ENCODE measurements at regions not wholly inside any gene's neighbourhood (a gene's known extent, or its start where the extent isn't known, plus 50 kb on each side); places are given as distances from the start of the nearest gene placed in this dataset.
A peak's percentile ranks its signal among the peaks of the same experiment; 100 is the strongest.

DNA sequence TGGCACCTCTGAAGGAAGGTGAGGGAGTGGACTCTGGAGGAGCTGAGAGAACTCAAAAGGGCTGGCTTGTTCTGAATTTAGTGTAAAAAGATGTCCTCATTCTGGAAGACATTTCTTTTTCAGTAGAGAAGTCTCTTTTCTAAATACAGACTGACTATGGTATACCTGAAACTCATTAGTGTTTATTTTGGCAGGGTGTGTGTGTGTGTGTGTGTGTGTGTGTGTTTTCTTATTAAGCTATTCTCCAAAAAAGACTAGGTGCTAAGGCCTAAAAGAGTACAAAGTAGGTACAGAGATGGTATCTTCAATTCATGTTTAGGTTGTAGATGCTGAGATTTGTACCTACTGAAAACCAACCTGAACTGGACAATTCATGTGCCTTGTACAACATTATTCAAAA is 196.4 kb downstream of the SPRY2 start:
- no peak for ATAC-seq

DNA sequence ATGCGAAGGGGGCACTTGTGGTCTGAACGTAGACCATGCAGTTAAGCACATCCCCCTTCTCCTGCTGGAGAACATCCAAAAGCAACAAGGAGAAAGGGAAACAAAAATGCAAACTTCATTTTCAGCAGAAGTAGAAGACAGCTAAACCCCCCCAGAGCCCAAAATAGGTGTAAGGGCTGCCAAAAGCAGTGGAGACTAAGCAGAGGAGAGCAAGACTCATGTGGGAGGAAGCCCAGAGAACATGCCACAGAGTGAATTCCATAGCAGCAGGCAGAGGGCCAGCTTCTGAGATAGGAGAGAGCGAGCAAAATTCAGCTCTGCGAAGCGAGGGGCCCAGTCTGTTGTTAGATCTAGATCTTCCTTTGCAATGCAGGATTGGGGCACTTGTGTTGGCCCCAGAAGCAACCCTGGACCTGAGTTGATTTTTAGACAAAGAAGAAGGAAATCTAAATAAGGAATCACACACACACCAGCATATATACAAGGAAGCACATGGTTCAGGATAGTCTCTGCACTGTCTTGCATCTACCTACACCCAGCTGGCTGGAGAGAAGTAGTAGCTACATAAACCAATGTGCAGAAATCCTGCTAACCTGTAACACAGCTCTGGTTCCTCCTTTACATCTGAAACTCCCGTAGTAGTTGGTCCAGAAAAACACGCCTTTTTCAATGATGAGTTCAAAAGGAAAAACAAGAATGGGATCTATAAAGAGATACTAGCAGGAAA is 199.6 kb downstream of the SPRY2 start:
- DNase-seq (no peak), ATAC-seq (no peak)
- intact Hi-C loops (cut with DNase I, micrococcal nuclease), result no loop called here

More for the DNA sequence above, 196.4 kb downstream of the SPRY2 start:
- no peak for DNase-seq
- intact Hi-C loops (cut with DNase I, micrococcal nuclease), result no loop called here

DNA sequence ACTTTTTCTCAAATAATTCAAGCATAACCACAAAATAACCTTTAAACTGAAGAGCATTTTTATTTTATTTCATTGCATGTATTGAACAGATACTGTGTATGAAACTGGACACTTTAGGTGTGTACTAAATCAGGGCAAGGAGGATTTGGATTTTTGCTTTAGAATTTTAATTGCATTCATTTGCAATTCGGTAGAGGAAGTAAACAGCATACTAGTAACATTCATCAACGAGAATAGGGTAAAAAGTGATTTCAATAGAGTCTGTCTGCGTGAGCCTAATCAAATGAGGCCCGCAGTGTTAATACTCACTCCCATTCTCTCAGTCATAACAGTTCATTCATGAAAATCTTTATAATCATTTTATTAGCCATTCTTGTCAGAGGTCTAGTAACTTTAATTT is 200.2 kb downstream of the SPRY2 start:
- intact Hi-C loops (cut with DNase I, micrococcal nuclease), result no loop called here
- DNase-seq (no peak), ATAC-seq (no peak)

DNA sequence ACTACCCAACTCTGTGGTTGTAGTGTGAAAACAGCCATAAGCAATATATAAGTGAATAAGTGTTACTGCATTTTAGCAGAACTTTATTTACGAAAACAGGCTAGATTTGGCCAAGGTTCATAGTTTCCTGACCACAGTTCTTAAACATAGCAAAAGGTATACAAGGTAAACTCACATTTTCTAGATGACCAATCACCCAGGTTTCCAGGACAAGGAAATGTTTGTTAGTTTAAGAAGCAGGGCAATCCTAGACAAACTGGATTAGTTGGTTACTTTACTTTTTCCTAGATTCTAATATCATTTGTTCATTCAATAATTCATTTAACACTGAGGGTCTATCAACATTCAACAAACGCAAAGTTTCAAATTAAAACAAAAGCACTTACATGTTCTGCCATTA is 201.7 kb downstream of the SPRY2 start:
- DNase-seq (no peak), ATAC-seq (no peak)
- intact Hi-C loops (cut with DNase I, micrococcal nuclease), result loop anchor here in 1 of 2 donors (10.0 kb wide), 1 partner anchor 196 kb away; no protein-coding TSS in a partner anchor

DNA sequence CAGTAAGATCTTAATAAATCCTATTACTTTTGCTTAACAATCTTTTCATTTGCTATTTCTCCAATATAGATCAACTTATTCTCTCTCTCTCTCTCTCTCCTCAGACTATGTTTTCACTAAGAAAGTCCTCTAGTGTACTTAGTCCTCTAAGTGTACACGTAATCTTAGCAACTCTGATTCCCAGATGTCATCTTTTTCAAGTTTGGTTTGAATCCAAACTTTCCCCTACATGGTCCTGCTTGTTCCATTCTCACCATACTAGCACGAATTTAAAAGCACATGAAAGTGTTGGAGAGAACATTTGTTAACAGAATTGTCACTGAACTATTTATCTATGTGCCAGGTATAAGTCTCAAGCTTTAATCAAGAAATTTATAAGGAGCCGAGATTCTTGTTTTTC is 202.9 kb downstream of the SPRY2 start:
- intact Hi-C loops (cut with DNase I, micrococcal nuclease), result loop anchor here in 1 of 2 donors (10.0 kb wide), 1 partner anchor 197 kb away; no protein-coding TSS in a partner anchor
- DNase-seq (no peak), ATAC-seq (no peak)

DNA sequence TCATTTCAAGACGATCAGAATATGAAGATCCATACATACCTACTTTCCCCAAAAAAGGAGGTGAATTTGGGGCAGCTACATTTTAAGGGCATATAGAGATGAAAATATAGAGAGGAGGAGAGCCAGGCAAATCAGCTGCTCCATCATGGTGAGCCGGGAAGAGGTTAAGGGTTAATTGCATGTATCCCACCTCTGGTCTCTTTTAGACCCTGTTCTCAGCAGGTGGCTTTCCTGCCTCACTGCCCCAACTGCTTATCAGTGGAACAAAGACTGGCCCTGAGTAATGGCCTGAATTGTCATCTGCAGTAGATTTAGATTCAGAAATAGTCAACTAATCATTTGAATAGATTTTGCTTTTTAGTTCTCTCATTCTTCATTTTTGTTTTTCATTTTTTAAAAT is 206.6 kb downstream of the SPRY2 start:
- DNase-seq (no peak), ATAC-seq (no peak)
- intact Hi-C loops (cut with DNase I, micrococcal nuclease), result loop anchor here in 1 of 2 donors (10.0 kb wide), 1 partner anchor 200 kb away; no protein-coding TSS in a partner anchor

DNA sequence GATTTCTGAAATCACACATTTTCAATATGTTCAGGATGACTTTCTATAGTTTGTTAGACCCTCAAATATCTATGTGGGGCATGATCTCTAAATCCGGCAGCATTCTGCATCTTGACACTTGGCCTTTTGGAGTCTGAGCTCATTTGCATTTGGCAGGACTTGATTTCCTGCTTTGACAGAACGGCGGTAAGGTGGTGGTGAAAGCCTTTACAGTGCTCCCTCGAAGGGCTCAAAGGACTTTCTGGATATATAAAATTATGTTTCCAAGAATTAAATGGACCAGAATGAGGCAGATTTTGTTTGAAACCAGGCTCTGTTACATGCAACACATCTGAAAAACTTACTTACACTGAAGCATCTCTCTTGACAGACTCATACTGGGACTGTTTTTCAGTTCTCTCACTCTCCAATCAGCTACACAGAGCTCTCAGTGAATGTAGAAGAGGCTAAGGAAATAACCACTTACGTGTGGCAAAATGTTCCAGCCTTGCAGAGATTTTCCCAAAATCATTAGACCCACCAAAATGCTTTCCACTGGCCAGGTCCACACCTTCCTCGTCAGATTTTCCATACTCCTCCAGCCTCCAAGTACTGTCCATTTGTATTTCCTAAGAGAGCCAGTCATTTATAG is 207.2 kb downstream of the SPRY2 start:
- intact Hi-C loops (cut with DNase I, micrococcal nuclease), result loop anchor here in 1 of 2 donors (10.0 kb wide), 1 partner anchor 201 kb away; no protein-coding TSS in a partner anchor
- DNase-seq (peak in 1 of 2 donors; percentile 32), ATAC-seq (peak; percentile 38)

DNA sequence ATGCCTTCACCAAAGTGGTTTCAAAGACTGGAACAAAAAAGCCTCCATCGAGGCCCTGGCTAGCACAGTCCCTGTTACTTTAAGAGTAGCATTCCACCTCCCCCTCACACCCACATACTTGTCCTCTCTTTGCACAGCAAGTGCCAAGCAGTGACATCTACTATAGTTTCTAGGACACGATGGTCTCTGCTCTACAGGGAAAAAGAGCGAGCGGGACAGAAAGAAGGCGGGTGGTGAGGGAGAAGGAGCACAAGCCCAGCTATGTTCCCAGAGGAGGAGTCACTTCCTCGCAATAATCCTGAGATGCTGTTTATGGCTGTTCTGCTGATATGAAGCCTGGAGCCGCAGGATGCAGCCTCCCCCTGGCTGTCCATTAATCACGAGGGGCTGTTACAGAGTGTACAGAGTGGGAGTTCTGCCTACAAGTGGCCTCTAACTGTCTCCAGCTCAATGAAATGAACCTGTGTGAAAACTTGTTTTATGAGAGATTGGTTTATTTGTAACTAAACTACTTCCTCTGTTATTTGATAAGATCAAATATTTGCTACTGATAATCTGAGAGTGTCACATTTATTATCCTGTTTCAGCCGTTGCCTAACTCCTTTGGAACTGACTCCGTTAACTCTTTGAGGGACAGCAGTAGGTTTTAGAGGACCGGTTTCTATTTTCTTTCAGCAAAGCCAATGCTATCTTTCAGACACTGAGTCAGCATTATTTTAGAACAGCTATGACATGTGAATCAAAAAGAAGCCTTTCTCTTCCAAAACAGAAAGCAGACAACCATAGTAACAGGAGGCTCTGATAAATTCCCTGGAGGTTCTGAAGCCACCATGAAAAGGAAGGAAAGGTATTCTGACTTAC is 208.0 kb downstream of the SPRY2 start:
- DNase-seq (peak; percentile 70 to 89), ATAC-seq (peak; percentile 93)
- intact Hi-C loops (cut with DNase I, micrococcal nuclease), result loop anchor here in 1 of 2 donors (10.0 kb wide), 1 partner anchor 202 kb away; no protein-coding TSS in a partner anchor

DNA sequence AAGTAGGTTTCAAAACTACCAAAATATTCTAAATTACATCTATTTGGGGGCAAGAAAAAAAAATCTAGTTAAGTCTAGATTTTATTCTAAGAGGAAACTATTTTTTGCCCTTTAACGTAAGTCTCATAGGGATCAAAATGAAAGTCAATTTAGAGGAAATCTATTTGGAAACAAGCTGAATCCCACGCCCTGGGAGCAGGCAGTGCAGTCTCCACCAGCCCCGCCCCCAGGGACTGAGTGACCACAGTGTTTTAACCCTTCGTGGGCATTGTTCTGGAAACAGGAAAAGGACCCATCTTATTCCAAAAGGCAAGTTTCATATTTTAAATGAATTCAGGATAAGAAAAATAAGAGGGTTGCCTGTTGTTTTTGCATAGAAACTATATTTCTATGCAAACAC is 209.7 kb downstream of the SPRY2 start:
- intact Hi-C loops (cut with DNase I, micrococcal nuclease), result loop anchor here in 1 of 2 donors (10.0 kb wide), 1 partner anchor 204 kb away; no protein-coding TSS in a partner anchor
- peak; percentile 81 to 84 for DNase-seq

DNA sequence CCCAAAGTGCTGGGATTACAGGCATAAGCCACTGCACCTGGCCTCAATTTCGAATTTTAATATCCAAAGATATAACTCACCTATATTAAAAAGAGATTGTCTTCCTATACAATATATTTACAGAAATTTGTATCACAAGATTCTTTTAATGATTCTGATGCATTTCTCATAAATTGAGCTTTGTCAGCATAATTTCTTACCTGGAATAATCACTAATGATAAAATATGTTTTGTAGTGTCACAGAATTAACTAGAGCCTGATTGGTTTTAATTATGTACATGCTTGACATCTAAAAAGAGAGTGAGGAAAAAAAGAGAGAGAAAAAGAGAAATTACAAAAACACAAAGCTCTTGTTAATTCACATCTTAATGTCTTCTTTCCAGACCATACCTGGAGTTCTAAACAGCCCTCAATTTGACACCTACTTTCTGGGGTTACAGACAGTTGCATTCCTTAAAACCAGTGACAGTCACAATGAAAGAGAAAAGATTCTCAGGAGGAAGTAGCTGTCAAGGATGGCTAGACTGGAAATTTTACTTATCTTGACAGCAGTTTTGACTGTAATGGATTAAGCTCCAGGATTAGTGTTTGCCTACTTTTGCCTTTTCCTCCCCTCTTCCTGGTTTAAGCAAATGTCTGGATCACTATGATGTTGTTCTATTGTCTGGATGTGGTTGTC is 214.4 kb downstream of the SPRY2 start:
- DNase-seq (no peak), ATAC-seq (no peak)
- intact Hi-C loops (cut with DNase I, micrococcal nuclease), result no loop called here

More for the DNA sequence above, 209.7 kb downstream of the SPRY2 start:
- peak; percentile 47 for ATAC-seq

DNA sequence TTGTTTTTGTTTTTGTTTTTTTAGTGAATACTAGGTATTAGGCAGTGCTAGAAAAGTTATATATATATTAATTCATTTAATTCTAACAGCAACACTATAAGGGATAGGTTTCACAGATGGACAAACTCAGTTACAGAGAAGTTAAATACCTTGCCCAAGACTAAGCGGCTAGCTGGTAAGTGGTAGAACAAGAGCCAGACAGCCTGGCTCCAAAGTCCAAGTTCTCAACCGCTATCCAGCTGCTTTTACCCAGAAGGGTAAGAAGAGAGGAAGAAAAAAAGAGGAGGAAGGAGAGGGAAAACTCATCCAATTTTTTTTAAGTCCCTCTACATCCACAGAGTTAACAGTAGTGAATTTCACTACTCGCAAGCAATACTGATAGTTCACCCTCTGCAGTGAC is 217.0 kb downstream of the SPRY2 start:
- intact Hi-C loops (cut with DNase I, micrococcal nuclease), result no loop called here
- DNase-seq (no peak), ATAC-seq (peak; percentile 67)

DNA sequence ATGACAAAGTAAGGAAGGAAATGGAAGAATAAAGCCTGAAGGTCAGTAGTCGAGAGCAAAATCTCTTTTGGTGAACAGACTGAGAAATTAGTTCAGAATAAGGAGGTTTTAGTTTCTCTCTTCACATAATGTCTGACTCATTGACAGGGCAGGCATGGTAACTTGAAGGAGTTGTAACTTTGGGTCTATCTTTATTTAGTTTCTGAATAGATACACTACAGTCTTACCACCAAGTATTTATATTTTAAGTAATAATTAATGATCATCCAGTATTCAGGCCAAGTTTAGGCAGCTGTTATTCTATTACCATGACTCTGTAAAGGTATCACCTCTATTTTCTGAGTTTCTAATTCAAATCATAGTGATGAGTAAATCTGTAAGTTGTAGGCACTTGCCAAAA is 219.9 kb downstream of the SPRY2 start:
- DNase-seq (no peak), ATAC-seq (no peak)
- intact Hi-C loops (cut with DNase I, micrococcal nuclease), result no loop called here

DNA sequence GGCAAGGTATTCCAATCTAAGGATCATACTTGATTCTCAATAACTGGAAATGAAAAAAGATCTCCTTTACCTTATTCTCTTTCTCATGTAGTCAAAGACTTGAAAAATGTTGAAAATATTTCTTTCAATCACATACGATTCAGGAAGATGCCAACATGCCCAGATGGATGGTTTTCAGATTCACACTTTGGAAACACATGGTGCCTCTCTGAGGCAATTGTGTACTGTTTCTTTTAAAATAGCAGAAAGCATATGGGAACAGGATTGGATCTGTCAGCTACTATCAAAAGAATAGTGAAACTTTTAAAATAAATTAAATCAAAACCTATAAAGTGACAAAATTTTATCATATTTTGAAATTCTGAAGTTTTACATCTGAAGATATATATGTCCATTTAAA is 222.4 kb downstream of the SPRY2 start:
- ATAC-seq (no peak), DNase-seq (no peak)
- intact Hi-C loops (cut with DNase I, micrococcal nuclease), result no loop called here

DNA sequence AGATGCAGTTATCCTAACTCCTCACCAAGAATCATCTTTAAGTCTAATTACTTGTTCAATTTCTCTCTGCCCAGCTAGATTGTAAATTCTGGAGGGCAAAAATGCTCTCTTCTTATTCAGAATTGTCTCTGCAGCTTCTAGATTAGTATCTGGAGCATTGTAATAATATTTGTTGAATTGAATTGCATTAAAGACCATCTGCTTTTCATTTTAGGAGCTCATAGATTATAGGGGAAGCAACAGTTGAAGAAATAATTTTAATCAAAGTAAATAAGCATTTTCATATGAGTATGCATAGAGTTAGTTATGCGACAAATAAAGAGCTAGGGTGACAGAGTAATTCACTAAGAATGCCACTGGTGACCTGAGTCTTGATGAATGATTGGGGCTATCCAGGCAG is 222.8 kb downstream of the SPRY2 start:
- intact Hi-C loops (cut with DNase I, micrococcal nuclease), result no loop called here
- ATAC-seq (no peak), DNase-seq (no peak)

DNA sequence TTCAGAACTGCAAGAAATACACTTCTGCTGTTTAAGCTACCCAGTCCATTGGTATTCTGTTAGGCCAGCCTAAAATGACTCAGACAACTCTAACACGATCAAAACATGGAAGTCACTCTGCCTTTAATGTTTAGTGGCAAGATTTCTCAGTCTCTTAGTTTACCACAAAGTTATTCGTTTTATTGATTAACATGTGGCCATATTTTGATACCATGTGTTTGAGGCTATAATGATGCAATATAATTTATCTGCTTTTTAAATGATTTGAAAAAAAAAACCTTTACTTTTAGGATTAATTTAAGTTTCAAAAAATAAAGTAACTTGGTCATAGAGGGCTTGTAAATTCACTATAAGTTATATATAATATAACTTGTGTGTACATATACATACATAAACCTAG is 223.4 kb downstream of the SPRY2 start:
- no peak for DNase-seq
- intact Hi-C loops (cut with DNase I, micrococcal nuclease), result no loop called here
- no peak for ATAC-seq

DNA sequence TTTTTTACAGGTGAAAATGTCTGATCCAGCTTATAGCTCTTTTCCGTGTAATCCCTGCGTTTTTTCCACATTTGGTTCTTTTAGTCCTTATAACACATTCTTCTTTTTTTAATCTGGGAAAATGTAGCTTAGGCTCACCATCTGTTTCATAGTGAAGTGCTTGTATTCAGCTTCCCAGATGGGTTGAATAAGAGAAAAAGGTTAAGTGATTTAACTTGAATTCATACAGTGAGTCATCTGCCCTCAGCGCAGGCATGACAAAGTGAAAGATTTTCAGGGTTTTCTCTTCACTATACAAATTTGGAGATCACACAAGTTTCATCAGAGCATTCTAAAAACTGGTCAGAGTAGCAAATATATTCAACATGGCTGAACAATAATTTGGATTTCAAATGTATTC is 224.8 kb downstream of the SPRY2 start:
- DNase-seq, result no peak
- intact Hi-C loops (cut with DNase I, micrococcal nuclease), result no loop called here
- ATAC-seq, result no peak

DNA sequence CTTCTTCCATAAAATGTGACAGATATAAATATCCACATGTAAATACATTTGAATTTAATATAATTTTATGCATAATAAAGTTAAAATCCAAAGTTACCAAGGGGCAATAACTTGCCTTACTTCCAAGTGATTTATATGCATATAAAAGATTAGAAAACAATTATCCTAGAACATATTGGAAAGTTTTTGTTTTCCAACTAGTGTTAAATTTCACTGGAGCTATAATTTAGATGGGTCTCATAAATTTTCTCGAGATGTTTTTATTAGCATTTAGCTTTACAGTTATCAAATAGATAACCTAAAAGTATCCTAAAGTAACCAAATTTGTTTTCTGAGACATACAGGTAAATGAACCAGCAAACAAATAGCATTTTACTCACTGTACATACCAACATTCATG is 225.3 kb downstream of the SPRY2 start:
- DNase-seq, result no peak
- intact Hi-C loops (cut with DNase I, micrococcal nuclease), result no loop called here
- ATAC-seq, result no peak

DNA sequence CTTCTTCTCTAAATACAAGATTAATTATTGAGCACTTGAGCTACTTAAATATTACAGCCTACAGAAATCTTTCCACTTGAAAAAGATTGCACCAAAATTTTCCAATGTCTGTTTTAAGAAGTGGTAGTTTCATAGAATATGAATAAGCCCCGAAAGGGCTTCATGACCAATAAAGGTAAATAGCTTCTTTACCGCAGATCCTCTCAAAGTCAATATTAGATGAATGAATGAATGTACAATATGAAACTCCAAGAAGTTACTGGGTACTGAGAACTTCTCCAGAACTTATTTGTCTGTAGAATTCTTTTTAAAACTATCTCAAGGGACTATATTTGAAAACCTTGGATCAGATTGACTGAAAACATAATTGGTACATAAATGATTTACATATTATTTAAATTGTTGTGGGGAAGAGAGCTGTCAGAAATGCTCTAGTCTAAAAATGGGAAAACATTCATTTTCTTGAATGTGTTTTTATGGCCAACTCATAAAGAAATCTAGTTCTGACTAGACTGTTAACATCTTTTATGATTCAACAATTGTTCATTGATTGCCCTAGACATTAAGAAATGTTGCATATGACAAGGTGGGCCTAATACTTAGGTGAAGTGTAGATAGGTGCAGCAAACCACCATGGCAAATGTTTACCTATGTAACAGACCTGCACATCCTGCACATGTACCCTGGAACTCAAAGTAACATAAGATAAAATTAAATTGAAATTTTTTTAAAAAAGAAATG is 227.0 kb downstream of the SPRY2 start:
- DNase-seq (no peak), ATAC-seq (no peak)
- intact Hi-C loops (cut with DNase I, micrococcal nuclease), result no loop called here
